GM10248 (cell line): ENCODE measurements at regions not wholly inside any gene's neighbourhood (a gene's known extent, or its start where the extent isn't known, plus 50 kb on each side); places are given as distances from the start of the nearest gene placed in this dataset.

Source experiments
- CTCF ChIA-PET: fragments of 300-600 bp; sonication (Branson Sonifier 250); formaldehyde crosslinking; extraction: SDS; loops from one replicate; lab custom pipeline; 2021; ENCODE audit warnings: antibody characterized with exemption; lab: Yijun Ruan, JAX
- POLR2A ChIA-PET: fragments of 350-650 bp; sonication (Branson Sonifier 250); formaldehyde crosslinking; extraction: SDS; loops from one replicate; lab custom pipeline; 2020; ENCODE audit warnings: antibody characterized with exemption; lab: Yijun Ruan, JAX
- DNase-seq: peaks from one replicate; pipeline ENCODE4 v3.0.0; 2012; ENCODE audit errors: extremely low spot score
- CTCF ChIP-seq: IDR thresholded peaks from 2 replicates; pipeline ENCODE4 v1.5.1; 2012; ENCODE audit warnings: mild to moderate bottlenecking, low read depth; ENCODE audit errors: extremely low read depth, missing control alignments, control extremely low read depth

- ChIA-PET POLR2A (no interaction called here), CTCF (no interaction called here)
- no peak for DNase-seq
- no peak for TF ChIP-seq CTCF
Measured at GRCh38 chr4:119795986-119796578, 167.5 kb upstream of the PDE5A start.

- ChIA-PET POLR2A (no interaction called here), CTCF (interaction anchor here (1.3 kb wide), 2 partner anchors 9 to 168 kb away, joined by 3 read pairs; no protein-coding TSS in a partner anchor)
- TF ChIP-seq CTCF = no peak
- no peak for DNase-seq
Measured at GRCh38 chr4:119794681-119795080, 166.1 kb upstream of the PDE5A start.

GRCh38 chr4:119794113-119794512 lies 165.5 kb upstream of the PDE5A start:
- ChIA-PET CTCF (interaction anchor here (1.3 kb wide), 2 partner anchors 9 to 167 kb away, joined by 3 read pairs; no protein-coding TSS in a partner anchor), POLR2A (no interaction called here)
- no peak for DNase-seq
- no peak for TF ChIP-seq CTCF

- POLR2A ChIA-PET = no interaction called here
- CTCF ChIA-PET = interaction anchor here (2.2 kb wide), 1 partner anchor 11 kb away, joined by 5 read pairs; no protein-coding TSS in a partner anchor
- TF ChIP-seq CTCF = no peak
- DNase-seq = no peak
Measured at GRCh38 chr4:119788349-119789266, 160.0 kb upstream of the PDE5A start.

- DNase-seq = no peak
- ChIA-PET POLR2A (no interaction called here), CTCF (interaction anchor here (1.6 kb wide), 1 partner anchor 22 kb away, joined by 4 read pairs; no protein-coding TSS in a partner anchor)
- no peak for TF ChIP-seq CTCF
Measured at GRCh38 chr4:119785963-119786362, 157.4 kb upstream of the PDE5A start.

- ChIA-PET POLR2A (no interaction called here), CTCF (no interaction called here)
- DNase-seq = no peak
- no peak for TF ChIP-seq CTCF
Measured at GRCh38 chr4:119783189-119783983, 154.8 kb upstream of the PDE5A start.
